H1 (cell line): ENCODE measurements at regions not wholly inside any gene's neighbourhood (a gene's known extent, or its start where the extent isn't known, plus 50 kb on each side); places are given as distances from the start of the nearest gene placed in this dataset.

ENCODE experiments used
- CTCF ChIA-PET: fragments of 300-600 bp; sonication (Branson Sonifier 250); formaldehyde crosslinking; loops from one replicate; lab custom pipeline; 2021; ENCODE audit not compliant: partially characterized antibody; lab: Charles Lee
- POLR2A ChIA-PET: fragments of 300-600 bp; sonication (Branson Sonifier 250); formaldehyde crosslinking; loops from one replicate; lab custom pipeline; 2021; ENCODE audit warnings: inconsistent platforms; ENCODE audit not compliant: partially characterized antibody; lab: Charles Lee
- DNase-seq, 2 experiments: peaks; one replicate each; pipeline versions ENCODE4 v3.0.0 to v3.0.0-alpha.2; 2010 to 2022; ENCODE audit warnings: low spot score in 2 of 2, low read depth in 1 of 2, mixed read lengths in 1 of 2
- FAIRE-seq: peaks from 2 replicates; lab custom pipeline; 2011; peaks lifted over from hg19 to GRCh38; lab: Jason Lieb, UNC
- H2AFZ ChIP-seq: 2 replicates; pipeline ENCODE4 v1.8.1; 2012; ENCODE audit warnings: low read length, inconsistent platforms
- H2AK5ac ChIP-seq: 2 replicates; pipeline ENCODE4 v1.6.1; 2013; ENCODE audit warnings: low read depth, low read length
- H2BK120ac ChIP-seq: replicated peaks from 2 replicates; pipeline ENCODE3; 2013; ENCODE audit warnings: low read depth, low read length, inconsistent platforms
- H2BK12ac ChIP-seq: 2 replicates; pipeline ENCODE4 v1.6.1; 2013; ENCODE audit warnings: low read depth, low read length
- H2BK15ac ChIP-seq: 2 replicates; pipeline ENCODE4 v1.6.1; 2013; ENCODE audit warnings: low read length
- H2BK20ac ChIP-seq: 2 replicates; pipeline ENCODE4 v1.6.1; 2013; ENCODE audit warnings: low read length
- H2BK5ac ChIP-seq: 2 replicates; pipeline ENCODE4 v1.6.1; 2013; ENCODE audit warnings: low read depth, low read length
- H3K14ac ChIP-seq: 2 replicates; pipeline ENCODE4 v1.6.1; 2013; ENCODE audit warnings: inconsistent platforms; ENCODE audit not compliant: insufficient read length
- H3K18ac ChIP-seq: 2 replicates; pipeline ENCODE4 v1.6.1; 2013; ENCODE audit warnings: low read length; ENCODE audit errors: extremely low read depth
- H3K23ac ChIP-seq: 2 replicates; pipeline ENCODE4 v1.6.1; 2013; ENCODE audit warnings: inconsistent platforms; ENCODE audit not compliant: insufficient read length
- H3K23me2 ChIP-seq: 2 replicates; pipeline ENCODE4 v1.6.1; 2013; ENCODE audit warnings: low read depth, low read length
- H3K27ac ChIP-seq: 2 replicates; pipeline ENCODE4 v1.6.1; 2011; ENCODE audit warnings: low read depth, low read length, inconsistent platforms
- H3K27me3 ChIP-seq, 4 experiments: replicated peaks in 1 of 4; 1 replicate in 1 of 4; 2 replicates in 3 of 4; pipeline versions ENCODE4 v1.6.1 to v1.8.1; 2011 to 2013; ENCODE audit warnings: low read length in 3 of 4, mild to moderate bottlenecking in 3 of 4, inconsistent platforms in 2 of 4, mixed read lengths in 2 of 4, moderate library complexity in 1 of 4; ENCODE audit not compliant: control insufficient read depth in 3 of 4, insufficient read depth in 3 of 4; ENCODE audit errors: extremely low read depth in 1 of 4
- H3K36me3 ChIP-seq, 4 experiments: 2 replicates each; pipeline versions ENCODE4 v1.6.1 to v1.8.1; 2011 to 2013; ENCODE audit warnings: mild to moderate bottlenecking in 4 of 4, low read length in 3 of 4, moderate library complexity in 2 of 4, control low read depth in 1 of 4, inconsistent platforms in 1 of 4; ENCODE audit not compliant: insufficient read depth in 4 of 4, control insufficient read depth in 2 of 4
- H3K4ac ChIP-seq: replicated peaks from 2 replicates; pipeline ENCODE3; 2013; ENCODE audit warnings: low read length, low read depth, mixed read lengths, inconsistent platforms; ENCODE audit not compliant: insufficient read length
- H3K4me1 ChIP-seq, 4 experiments: replicated peaks in 1 of 4; 1 replicate in 1 of 4; 2 replicates in 3 of 4; pipeline versions ENCODE4 v1.6.1 to v1.8.1; 2011 to 2013; ENCODE audit warnings: low read length in 3 of 4, inconsistent platforms in 2 of 4, mixed read lengths in 1 of 4; ENCODE audit not compliant: insufficient read depth in 4 of 4, control insufficient read depth in 3 of 4
- H3K4me2 ChIP-seq, 2 experiments: 2 replicates each; pipeline versions ENCODE4 v1.6.1 to v1.8.1; 2011 to 2013; ENCODE audit warnings: low read depth in 2 of 2, low read length in 2 of 2, control low read depth in 1 of 2, inconsistent platforms in 1 of 2, mild to moderate bottlenecking in 1 of 2; ENCODE audit not compliant: insufficient read depth in 1 of 2
- H3K4me3 ChIP-seq, 4 experiments: fragments of 200-600, 300-600 bp in 1 of 4; sonication (generic), shearing (Covaris generic), sonication (Bioruptor Twin) in 1 of 4; 2 replicates each; pipeline versions ENCODE4 v1.5.1 to v1.8.1; 2011 to 2016; ENCODE audit warnings: low read length in 4 of 4, low read depth in 3 of 4, control low read depth in 2 of 4, inconsistent platforms in 2 of 4, mild to moderate bottlenecking in 2 of 4, mixed read lengths in 1 of 4, moderate library complexity in 1 of 4; ENCODE audit not compliant: insufficient read depth in 2 of 4; ENCODE audit errors: extremely low read depth in 1 of 4
- H3K56ac ChIP-seq: replicated peaks from 2 replicates; pipeline ENCODE3; 2013; ENCODE audit warnings: low read depth, mild to moderate bottlenecking, mixed read lengths, low read length, inconsistent platforms; ENCODE audit not compliant: insufficient read length
- H3K79me1 ChIP-seq: 2 replicates; pipeline ENCODE4 v1.6.1; 2013; ENCODE audit warnings: low read depth, low read length, control low read depth
- H3K79me2 ChIP-seq, 2 experiments: 2 replicates each; pipeline versions ENCODE4 v1.6.1 to v1.8.1; 2012 to 2013; ENCODE audit warnings: low read length in 2 of 2, mild to moderate bottlenecking in 2 of 2, inconsistent platforms in 1 of 2; ENCODE audit not compliant: insufficient read depth in 2 of 2, control insufficient read depth in 1 of 2
- H3K9ac ChIP-seq, 4 experiments: replicated peaks in 1 of 4; 1 replicate in 1 of 4; 2 replicates in 3 of 4; pipeline versions ENCODE4 v1.6.1 to v1.8.1; 2011 to 2013; ENCODE audit warnings: low read depth in 3 of 4, low read length in 3 of 4, control low read depth in 2 of 4, mild to moderate bottlenecking in 2 of 4, moderate library complexity in 2 of 4, inconsistent platforms in 1 of 4; ENCODE audit errors: extremely low read depth in 1 of 4
- H3K9me3 ChIP-seq, 2 experiments: 2 replicates each; pipeline versions ENCODE4 v1.6.1 to v1.8.1; 2012 to 2013; ENCODE audit warnings: mild to moderate bottlenecking in 2 of 2, moderate library complexity in 2 of 2, control low read depth in 1 of 2, inconsistent platforms in 1 of 2, low read depth in 1 of 2, low read length in 1 of 2, mixed read lengths in 1 of 2; ENCODE audit not compliant: insufficient read depth in 2 of 2
- H4K20me1 ChIP-seq, 2 experiments: replicated peaks in 1 of 2; 2 replicates each; pipeline versions ENCODE3 to v1.8.1; 2011 to 2013; ENCODE audit warnings: inconsistent platforms in 2 of 2, low read length in 2 of 2, mild to moderate bottlenecking in 1 of 2; ENCODE audit not compliant: insufficient read depth in 2 of 2, control insufficient read depth in 1 of 2
- H4K5ac ChIP-seq: 2 replicates; pipeline ENCODE4 v1.6.1; 2013; ENCODE audit warnings: low read length, low read depth, mixed read lengths, inconsistent platforms; ENCODE audit not compliant: insufficient read length
- H4K8ac ChIP-seq: 2 replicates; pipeline ENCODE4 v1.8.0; 2013; ENCODE audit warnings: mild to moderate bottlenecking, moderate library complexity, low read length, inconsistent platforms; ENCODE audit not compliant: insufficient read depth; ENCODE audit errors: extremely low read depth
- H4K91ac ChIP-seq: replicated peaks from 2 replicates; pipeline ENCODE3; 2013; ENCODE audit warnings: low read length, mixed read lengths, inconsistent platforms; ENCODE audit not compliant: insufficient read length
- BACH1 ChIP-seq: IDR thresholded peaks from 2 replicates; pipeline ENCODE4 v1.6.1; 2012; ENCODE audit warnings: low read length, improper control_type of control experiment
- BRCA1 ChIP-seq: IDR thresholded peaks from 2 replicates; pipeline ENCODE4 v1.6.1; 2012; ENCODE audit warnings: low read depth, low read length, improper control_type of control experiment
- CHD2 ChIP-seq: IDR thresholded peaks from 2 replicates; pipeline ENCODE4 v1.6.1; 2012; ENCODE audit warnings: low read length, improper control_type of control experiment
- CTBP2 ChIP-seq: IDR thresholded peaks from 2 replicates; pipeline ENCODE4 v1.7.0; 2011; ENCODE audit warnings: borderline replicate concordance, mild to moderate bottlenecking, moderate library complexity, mixed read lengths, low read length; ENCODE audit not compliant: insufficient read depth, insufficient read length
- FOSL1 ChIP-seq: IDR thresholded peaks from 2 replicates; pipeline ENCODE4 v1.6.1; 2011; ENCODE audit warnings: mild to moderate bottlenecking, low read depth, low read length, moderate library complexity; ENCODE audit not compliant: insufficient read depth
- GABPA ChIP-seq: IDR thresholded peaks from 2 replicates; pipeline ENCODE4 v1.6.1; 2011; ENCODE audit warnings: mild to moderate bottlenecking, low read length, moderate library complexity, borderline replicate concordance; ENCODE audit not compliant: insufficient read depth
- JUN ChIP-seq: IDR thresholded peaks from 2 replicates; pipeline ENCODE4 v1.6.1; 2011; ENCODE audit warnings: low read depth, mild to moderate bottlenecking, improper control_type of control experiment, low read length
- KDM1A ChIP-seq: fragments of 200-600, 300-600 bp; sonication (generic); IDR thresholded peaks from 2 replicates; pipeline ENCODE4 v1.7.1; 2016; ENCODE audit warnings: mild to moderate bottlenecking, low read length, borderline replicate concordance
- KDM4A ChIP-seq: IDR thresholded peaks from one replicate; pipeline ENCODE4 v1.7.1; 2012; ENCODE audit warnings: low read depth, mild to moderate bottlenecking, moderate library complexity, low read length, inconsistent platforms; ENCODE audit not compliant: severe bottlenecking
- RXRA ChIP-seq: IDR thresholded peaks from 2 replicates; pipeline ENCODE4 v1.6.1; 2011; ENCODE audit warnings: low read depth, mild to moderate bottlenecking, low read length, moderate library complexity; ENCODE audit not compliant: insufficient read depth
- TCF12 ChIP-seq: IDR thresholded peaks from 2 replicates; pipeline ENCODE4 v1.6.1; 2011; ENCODE audit warnings: low read depth, mild to moderate bottlenecking, low read length
- WGBS, 2 experiments: shearing (Covaris generic) in 1 of 2; methylation state at CpG; one replicate each; pipeline versions ENCODE4 v1.1.6 to v1.1.7; 2013 to 2015; ENCODE audit warnings: low lambda C conversion rate in 2 of 2, mixed read lengths in 2 of 2, inconsistent platforms in 1 of 2, low coverage in 1 of 2, missing lambda C conversion rate in 1 of 2; ENCODE audit not compliant: insufficient replicate concordance in 2 of 2, insufficient coverage in 1 of 2, insufficient read length in 1 of 2; ENCODE audit errors: extremely low coverage in 1 of 2, missing lambda C conversion rate in 1 of 2; 5-methylcytosine and 5-hydroxymethylcytosine counted together

- Histone ChIP-seq H3K4me1 (no peaks in the 10 kb centered on the region), H3K18ac (no peak overlapping the region), H2BK20ac (no peak overlapping the region), H3K27ac (no peak overlapping the region), H2BK15ac (no peak overlapping the region), H4K5ac (no peak overlapping the region), H2AK5ac (no peak overlapping the region), H4K20me1 (no peaks in the 10 kb centered on the region), H4K8ac (no peak overlapping the region), H4K91ac (no peak overlapping the region), H3K23ac (no peak overlapping the region), H3K36me3 (peaks cover 7 to 41% (median 32%) of the 10 kb centered on the region in 4 experiments; a peak in 7 of 8 replicates), H3K9ac (no peak overlapping the region), H3K79me2 (no peaks in the 10 kb centered on the region), H2BK120ac (no peak overlapping the region), H3K9me3 (no peaks in the 10 kb centered on the region), H2BK5ac (no peak overlapping the region), H3K27me3 (no peaks in the 10 kb centered on the region), H3K14ac (no peak overlapping the region), H3K23me2 (no peaks in the 10 kb centered on the region), H3K4me3 (no peak overlapping the region), H2AFZ (no peak overlapping the region), H3K56ac (no peak overlapping the region), H2BK12ac (no peak overlapping the region), H3K79me1 (no peaks in the 10 kb centered on the region), H3K4ac (no peak overlapping the region), H3K4me2 (no peak overlapping the region)
- 93% methylated on average over 6 of the region's 6 CpGs; no CpG with 5 or more reads in 1 of the 2 experiments for WGBS, 2 experiments
- DNase-seq = no peak
- TF ChIP-seq RXRA = no peak
- no peak for TF ChIP-seq CTBP2
- no peak for TF ChIP-seq CHD2
- no peak for TF ChIP-seq BRCA1
- TF ChIP-seq JUN = no peak
- no peak for TF ChIP-seq GABPA
- TF ChIP-seq KDM1A = no peak
- TF ChIP-seq BACH1 = no peak
- TF ChIP-seq TCF12 = no peak
- TF ChIP-seq FOSL1 = no peak
- no peak for TF ChIP-seq KDM4A
- CTCF ChIA-PET = interaction anchor here (0.8 to 2.5 kb wide), 6 partner anchors 8 to 180 kb away, joined by 3 to 14 read pairs (median 5); no protein-coding TSS in a partner anchor
- no peak for FAIRE-seq
- POLR2A ChIA-PET = no interaction called here
Measured at GRCh38 chr14:71733210-71733883, 198.9 kb upstream of the RGS6 start.
